Naive thymus-derived CD4-positive, alpha-beta T cell (primary cell): ENCODE measurements at regions not wholly inside any gene's neighbourhood (a gene's known extent, or its start where the extent isn't known, plus 50 kb on each side); places are given as distances from the start of the nearest gene placed in this dataset.

ENCODE experiments used
- ATAC-seq: fragments of 150-1000 bp; cut with Tn5 transposase; 2 replicates; pipeline ENCODE4 v1.10.0; 2021; ENCODE audit warnings: mild to moderate bottlenecking, moderate library complexity
- CTCF ChIA-PET: fragments of 350-600 bp; sonication (Branson Sonifier 250); formaldehyde crosslinking; loops from one replicate; lab custom pipeline; 2021; ENCODE audit warnings: antibody characterized with exemption; lab: Charles Lee
- POLR2A ChIA-PET: fragments of 350-600 bp; sonication (Branson Sonifier 250); formaldehyde crosslinking; loops from one replicate; lab custom pipeline; 2021; ENCODE audit warnings: antibody characterized with exemption, inconsistent platforms; lab: Charles Lee
- DNase-seq, 9 donors: peaks; one replicate each; pipeline versions ENCODE4 v3.0.0 to v3.0.0-alpha.2; 2020 to 2022; ENCODE audit warnings: mixed read lengths in 1 of 9
- H3K27ac ChIP-seq: one replicate; pipeline ENCODE4 v1.7.0; 2013; ENCODE audit warnings: mild to moderate bottlenecking, low read depth, low read length, moderate library complexity
- H3K27me3 ChIP-seq, 2 donors: one replicate each; pipeline ENCODE4 v1.7.0; 2013; ENCODE audit warnings: low read length in 2 of 2, mild to moderate bottlenecking in 2 of 2, moderate library complexity in 2 of 2; ENCODE audit not compliant: control insufficient read depth in 2 of 2, insufficient read depth in 2 of 2
- H3K36me3 ChIP-seq, 3 experiments: 1 replicate in 2 of 3; 2 replicates in 1 of 3; pipeline ENCODE4 v1.7.0; 2013; ENCODE audit warnings: low read length in 3 of 3, mild to moderate bottlenecking in 3 of 3, moderate library complexity in 1 of 3; ENCODE audit not compliant: insufficient read depth in 3 of 3, control insufficient read depth in 2 of 3
- H3K4me1 ChIP-seq, 2 donors: one replicate each; pipeline ENCODE4 v1.7.0; 2013; ENCODE audit warnings: low read length in 2 of 2, mild to moderate bottlenecking in 2 of 2, moderate library complexity in 1 of 2; ENCODE audit not compliant: control insufficient read depth in 2 of 2, insufficient read depth in 2 of 2
- H3K4me3 ChIP-seq: 2 replicates; pipeline ENCODE4 v1.7.0; 2013; ENCODE audit warnings: mild to moderate bottlenecking, low read length
- H3K9me3 ChIP-seq, 3 experiments: 1 replicate in 2 of 3; 2 replicates in 1 of 3; pipeline ENCODE4 v1.7.0; 2013; ENCODE audit warnings: low read length in 3 of 3; ENCODE audit not compliant: control insufficient read depth in 2 of 3
- H3K27ac Mint-ChIP-seq, 9 donors: one replicate each; pipeline ENCODE4 v1.8.0; 2020 to 2022; ENCODE audit warnings: mixed read lengths in 9 of 9, mild to moderate bottlenecking in 8 of 9, moderate library complexity in 5 of 9, inconsistent platforms in 2 of 9
- H3K27me3 Mint-ChIP-seq, 5 donors: one replicate each; pipeline ENCODE4 v1.8.0; 2021 to 2022; ENCODE audit warnings: mixed read lengths in 5 of 5, mild to moderate bottlenecking in 1 of 5
- H3K36me3 Mint-ChIP-seq, 5 donors: one replicate each; pipeline ENCODE4 v1.8.0; 2020 to 2022; ENCODE audit warnings: mixed read lengths in 5 of 5, mild to moderate bottlenecking in 3 of 5, inconsistent platforms in 1 of 5
- H3K4me1 Mint-ChIP-seq, 7 donors: one replicate each; pipeline ENCODE4 v1.8.0; 2020 to 2022; ENCODE audit warnings: mixed read lengths in 7 of 7, mild to moderate bottlenecking in 3 of 7, inconsistent platforms in 1 of 7
- H3K4me3 Mint-ChIP-seq, 10 donors: one replicate each; pipeline ENCODE4 v1.8.0; 2020 to 2022; ENCODE audit warnings: mild to moderate bottlenecking in 10 of 10, mixed read lengths in 10 of 10, moderate library complexity in 6 of 10, inconsistent platforms in 2 of 10
- H3K9me3 Mint-ChIP-seq, 11 donors: one replicate each; pipeline ENCODE4 v1.8.0; 2020 to 2022; ENCODE audit warnings: mixed read lengths in 11 of 11, mild to moderate bottlenecking in 4 of 11, inconsistent platforms in 1 of 11, moderate library complexity in 1 of 11
- intact Hi-C, 2 donors: fragments of 100-400 bp; cut with micrococcal nuclease; formaldehyde crosslinking; loops; one replicate each; pipeline ENCODE4 v1.15.1; 2023

DNA sequence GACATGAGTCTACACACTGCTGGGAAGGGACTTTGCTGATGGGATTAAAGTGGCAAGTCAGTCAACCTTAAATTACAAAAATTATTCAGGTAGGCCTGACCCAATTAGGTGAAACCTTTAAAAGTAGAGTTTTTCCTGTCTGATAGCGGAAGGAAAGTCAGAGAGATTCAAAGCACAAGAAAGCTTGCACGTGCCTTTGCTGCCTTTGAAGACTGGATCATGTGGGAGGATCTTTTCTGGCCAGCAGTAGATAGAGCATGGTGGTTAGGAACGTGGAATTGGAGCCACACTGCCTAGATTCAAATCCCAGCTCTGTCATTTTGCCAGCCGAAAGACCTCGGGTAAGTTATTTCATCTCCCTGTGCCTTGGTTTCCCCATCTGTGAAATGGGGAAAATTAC, 265.8 kb upstream of the PROK2 start:
- POLR2A ChIA-PET = no interaction called here
- CTCF ChIA-PET = no interaction called here
- peaks cover 0 to 3% (median 0%) of the 10 kb centered on the region in 5 donors for H3K36me3 Mint-ChIP-seq

DNA sequence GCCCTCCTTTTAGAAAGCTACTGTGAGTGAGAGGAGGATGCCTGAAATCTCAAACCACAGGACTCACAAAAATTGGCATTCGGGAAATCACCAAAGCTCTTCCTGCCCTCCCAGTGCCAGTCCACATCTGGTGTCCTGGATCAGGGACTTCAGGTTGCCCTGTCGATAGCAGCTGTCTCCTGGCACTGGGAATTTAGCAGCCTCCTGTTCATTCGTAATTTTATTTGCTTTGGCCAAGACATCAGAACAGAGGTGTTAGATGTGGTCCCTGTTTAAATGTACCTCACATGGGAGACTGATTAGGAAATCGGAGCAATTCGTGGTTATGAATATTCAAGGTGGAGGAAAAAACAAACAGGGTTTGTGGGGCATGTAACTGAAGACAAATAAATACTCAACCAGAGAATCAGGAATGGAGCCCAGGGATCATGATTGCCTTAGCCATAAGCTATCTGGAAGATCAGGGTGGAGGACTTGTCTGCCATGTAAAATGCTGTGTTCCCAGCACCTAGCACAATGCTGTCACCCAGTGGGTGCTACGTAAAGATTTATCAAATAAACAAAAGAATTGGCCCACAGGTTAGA, 265.2 kb upstream of the PROK2 start:
- CTCF ChIA-PET = no interaction called here
- DNase-seq = no peak
- no peaks in the 10 kb centered on the region for H3K27me3 ChIP-seq
- H3K36me3 ChIP-seq = no peaks in the 10 kb centered on the region
- no peaks in the 10 kb centered on the region for H3K9me3 ChIP-seq
- H3K4me3 ChIP-seq = no peak overlapping the region
- Mint-ChIP-seq H3K27ac (no peak overlapping the region), H3K36me3 (peaks cover 0 to 3% (median 0%) of the 10 kb centered on the region in 5 donors), H3K27me3 (no peaks in the 10 kb centered on the region), H3K4me1 (peaks cover 0 to 4% (median 0%) of the 10 kb centered on the region in 7 donors), H3K9me3 (peaks cover 0 to 3% (median 0%) of the 10 kb centered on the region in 11 donors), H3K4me3 (no peak overlapping the region)
- intact Hi-C loops = no loop called here
- no peak for ATAC-seq
- POLR2A ChIA-PET = interaction anchor here (0.7 kb wide), 1 partner anchor 23 kb away, joined by 3 read pairs; no protein-coding TSS in a partner anchor
- no peak overlapping the region for H3K27ac ChIP-seq
- H3K4me1 ChIP-seq = no peaks in the 10 kb centered on the region

More for the DNA sequence above, 265.8 kb upstream of the PROK2 start:
- Histone ChIP-seq H3K27ac (no peak overlapping the region), H3K27me3 (no peaks in the 10 kb centered on the region), H3K9me3 (no peaks in the 10 kb centered on the region), H3K36me3 (no peaks in the 10 kb centered on the region), H3K4me3 (no peak overlapping the region), H3K4me1 (no peaks in the 10 kb centered on the region)
- no peak overlapping the region for H3K27ac Mint-ChIP-seq
- H3K4me1 Mint-ChIP-seq = peaks cover 0 to 4% (median 0%) of the 10 kb centered on the region in 7 donors
- intact Hi-C loops = no loop called here
- no peaks in the 10 kb centered on the region for H3K27me3 Mint-ChIP-seq
- no peak for ATAC-seq
- peaks cover 0 to 3% (median 0%) of the 10 kb centered on the region in 11 donors for H3K9me3 Mint-ChIP-seq
- H3K4me3 Mint-ChIP-seq = no peak overlapping the region
- DNase-seq = no peak

GRCh38 chr3:72049300-72049699, 264.4 kb upstream of the PROK2 start:
- H3K4me1 Mint-ChIP-seq = peaks cover 0 to 5% (median 0%) of the 10 kb centered on the region in 7 donors
- DNase-seq = no peak
- intact Hi-C loops = no loop called here
- H3K36me3 ChIP-seq = no peaks in the 10 kb centered on the region
- no peaks in the 10 kb centered on the region for H3K27me3 Mint-ChIP-seq
- peaks cover 0 to 3% (median 0%) of the 10 kb centered on the region in 11 donors for H3K9me3 Mint-ChIP-seq
- no peaks in the 10 kb centered on the region for H3K9me3 ChIP-seq
- H3K27ac Mint-ChIP-seq = no peak overlapping the region
- H3K4me1 ChIP-seq = no peaks in the 10 kb centered on the region
- H3K27me3 ChIP-seq = no peaks in the 10 kb centered on the region
- ATAC-seq = no peak
- ChIA-PET POLR2A (interaction anchor here (0.7 kb wide), 1 partner anchor 23 kb away, joined by 3 read pairs; no protein-coding TSS in a partner anchor), CTCF (no interaction called here)
- H3K27ac ChIP-seq = no peak overlapping the region
- no peak overlapping the region for H3K4me3 ChIP-seq
- H3K36me3 Mint-ChIP-seq = peaks cover 0 to 3% (median 0%) of the 10 kb centered on the region in 5 donors
- H3K4me3 Mint-ChIP-seq = no peak overlapping the region

DNA sequence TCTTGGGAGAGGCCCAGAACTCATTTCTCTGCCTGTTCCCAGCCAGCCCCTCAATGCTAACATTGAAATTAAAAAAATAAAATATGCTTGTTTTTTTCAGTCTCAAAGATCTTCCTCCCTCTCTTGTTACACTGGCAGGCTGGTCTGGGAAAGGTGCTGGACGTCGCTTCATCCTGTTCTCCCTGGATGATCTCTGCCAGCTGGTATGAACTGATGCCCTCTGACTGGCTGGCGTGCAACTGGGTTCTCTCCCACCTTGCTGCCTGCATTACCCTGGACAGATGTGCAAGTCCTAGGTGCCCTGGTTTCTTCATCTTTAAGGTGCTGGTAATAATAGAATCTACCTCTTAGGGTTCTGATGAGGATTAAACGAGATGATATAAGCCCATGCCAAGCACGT, 263.9 kb upstream of the PROK2 start:
- POLR2A ChIA-PET = no interaction called here

GRCh38 chr3:72047221-72047871, 262.4 kb upstream of the PROK2 start:
- peaks cover 0 to 2% (median 0%) of the 10 kb centered on the region in 5 donors for H3K36me3 Mint-ChIP-seq
- no peaks in the 10 kb centered on the region for H3K27me3 Mint-ChIP-seq
- H3K27ac Mint-ChIP-seq = no peak overlapping the region
- ATAC-seq = no peak
- DNase-seq = no peak
- Histone ChIP-seq H3K27ac (no peak overlapping the region), H3K36me3 (no peaks in the 10 kb centered on the region), H3K4me3 (no peak overlapping the region), H3K9me3 (no peaks in the 10 kb centered on the region), H3K27me3 (no peaks in the 10 kb centered on the region), H3K4me1 (no peaks in the 10 kb centered on the region)
- ChIA-PET CTCF (no interaction called here), POLR2A (no interaction called here)
- H3K9me3 Mint-ChIP-seq = no peaks in the 10 kb centered on the region
- H3K4me3 Mint-ChIP-seq = no peak overlapping the region
- intact Hi-C loops = no loop called here
- peaks cover 0 to 7% (median 0%) of the 10 kb centered on the region in 7 donors for H3K4me1 Mint-ChIP-seq

More for the DNA sequence above, 263.9 kb upstream of the PROK2 start:
- Histone ChIP-seq H3K9me3 (no peaks in the 10 kb centered on the region), H3K36me3 (no peaks in the 10 kb centered on the region), H3K27me3 (no peaks in the 10 kb centered on the region), H3K4me1 (no peaks in the 10 kb centered on the region), H3K27ac (no peak overlapping the region), H3K4me3 (no peak overlapping the region)
- Mint-ChIP-seq H3K27me3 (no peaks in the 10 kb centered on the region), H3K4me1 (peaks cover 0 to 6% (median 0%) of the 10 kb centered on the region in 7 donors), H3K9me3 (peaks cover 0 to 3% (median 0%) of the 10 kb centered on the region in 11 donors), H3K36me3 (peaks cover 0 to 3% (median 0%) of the 10 kb centered on the region in 5 donors), H3K27ac (peak overlapping the region in 1 of 9 donors; percentile 85), H3K4me3 (no peak overlapping the region)
- ATAC-seq = no peak
- no peak for DNase-seq
- intact Hi-C loops = no loop called here
- CTCF ChIA-PET = no interaction called here

- Mint-ChIP-seq H3K27me3 (peaks cover 0 to 17% (median 4%) of the 10 kb centered on the region in 5 donors), H3K36me3 (no peaks in the 10 kb centered on the region), H3K4me3 (no peak overlapping the region), H3K9me3 (no peaks in the 10 kb centered on the region), H3K4me1 (peaks cover 0 to 7% (median 0%) of the 10 kb centered on the region in 7 donors), H3K27ac (no peak overlapping the region)
- no peaks in the 10 kb centered on the region for H3K9me3 ChIP-seq
- no peak overlapping the region for H3K4me3 ChIP-seq
- no peak overlapping the region for H3K27ac ChIP-seq
- DNase-seq (no peak), ATAC-seq (no peak)
- H3K36me3 ChIP-seq = no peaks in the 10 kb centered on the region
- no peaks in the 10 kb centered on the region for H3K27me3 ChIP-seq
- CTCF ChIA-PET = no interaction called here
- POLR2A ChIA-PET = no interaction called here
- no peaks in the 10 kb centered on the region for H3K4me1 ChIP-seq
- intact Hi-C loops = no loop called here
Measured at GRCh38 chr3:72044231-72044855, 259.4 kb upstream of the PROK2 start.
